Breast epithelium (tissue), 3 donors: ENCODE measurements at regions not wholly inside any gene's neighbourhood (a gene's known extent, or its start where the extent isn't known, plus 50 kb on each side); places are given as distances from the start of the nearest gene placed in this dataset.

Source experiments
- CTCF ChIP-seq, 3 donors: fragments of 450-650 bp; IDR thresholded peaks; one replicate each; pipeline ENCODE4 v1.5.1; 2016 to 2017; ENCODE audit warnings: antibody characterized with exemption in 3 of 3, mild to moderate bottlenecking in 3 of 3, moderate library complexity in 3 of 3
- POLR2A ChIP-seq: fragments of 450-650 bp; IDR thresholded peaks from one replicate; pipeline ENCODE4 v1.6.1; 2016; ENCODE audit warnings: antibody characterized with exemption, mild to moderate bottlenecking, moderate library complexity
- POLR2AphosphoS5 ChIP-seq, 3 donors: sonication (generic); formaldehyde crosslinking; IDR thresholded peaks; one replicate each; pipeline ENCODE4 v1.6.1; 2017; ENCODE audit warnings: antibody characterized with exemption in 3 of 3

- TF ChIP-seq CTCF (IDR thresholded peaks at IDR 0.05) (no peak), POLR2A (no peak), POLR2AphosphoS5 (IDR thresholded peaks at IDR 0.05) (no peak)
These were observed 1353.4 kb downstream of the FSTL5 start for GRCh38 chr4:160810424-160810823.
